Fibroblast of skin of abdomen (primary cell): ENCODE measurements at regions not wholly inside any gene's neighbourhood (a gene's known extent, or its start where the extent isn't known, plus 50 kb on each side); places are given as distances from the start of the nearest gene placed in this dataset.
"Not testable (repeated sequence)": the region's sequence is repeated elsewhere in the genome, so short reads cannot be mapped to it uniquely, and the experiment has no call there.

Experiments used
- DNase-seq: peaks from one replicate; pipeline ENCODE4 v3.0.0-alpha.2; 2013

GRCh38 chr5:1652873-1653697, 129.3 kb upstream of the LPCAT1 start:
- peak; percentile 9 for DNase-seq

GRCh38 chr5:1651971-1652872, 128.5 kb upstream of the LPCAT1 start:
- DNase-seq, result no peak

GRCh38 chr5:1651250-1651649, 127.5 kb upstream of the LPCAT1 start:
- DNase-seq, result no peak

GRCh38 chr5:1649554-1649953, 125.8 kb upstream of the LPCAT1 start:
- DNase-seq, result no peak

- peak; percentile 75 for DNase-seq
Observed at GRCh38 chr5:1648806-1649205, 125.0 kb upstream of the LPCAT1 start.

- DNase-seq, result no peak
Observed at GRCh38 chr5:1647580-1647979, 123.8 kb upstream of the LPCAT1 start.

- DNase-seq, result peak; percentile 69
Observed at GRCh38 chr5:1644810-1645571, 121.2 kb upstream of the LPCAT1 start.

- DNase-seq, result not testable (repeated sequence)
Observed at GRCh38 chr5:1644393-1644809, 120.6 kb upstream of the LPCAT1 start.

- DNase-seq, result no peak
Observed at GRCh38 chr5:1643651-1644392, 120.1 kb upstream of the LPCAT1 start.

GRCh38 chr5:1642621-1643061, 118.9 kb upstream of the LPCAT1 start:
- no peak for DNase-seq

GRCh38 chr5:1642221-1642620, 118.5 kb upstream of the LPCAT1 start:
- no peak for DNase-seq

- peak; percentile 68 for DNase-seq
Observed at GRCh38 chr5:1641560-1642166, 117.9 kb upstream of the LPCAT1 start.

GRCh38 chr5:1641041-1641440, 117.3 kb upstream of the LPCAT1 start:
- DNase-seq, result no peak

- DNase-seq, result no peak
Observed at GRCh38 chr5:1640421-1640881, 116.7 kb upstream of the LPCAT1 start.

GRCh38 chr5:1639757-1640156, 116.0 kb upstream of the LPCAT1 start:
- DNase-seq, result no peak

GRCh38 chr5:1638658-1639400, 115.1 kb upstream of the LPCAT1 start:
- DNase-seq, result no peak

- DNase-seq, result no peak
Observed at GRCh38 chr5:1637639-1638481, 114.1 kb upstream of the LPCAT1 start.

- no peak for DNase-seq
Observed at GRCh38 chr5:1636981-1637638, 113.3 kb upstream of the LPCAT1 start.

- not testable (repeated sequence) for DNase-seq
Observed at GRCh38 chr5:1636208-1636770, 112.5 kb upstream of the LPCAT1 start.
